ENCODE measurements at regions not wholly inside any gene's neighbourhood (a gene's known extent, or its start where the extent isn't known, plus 50 kb on each side); places are given as distances from the start of the nearest gene placed in this dataset.

DNA sequence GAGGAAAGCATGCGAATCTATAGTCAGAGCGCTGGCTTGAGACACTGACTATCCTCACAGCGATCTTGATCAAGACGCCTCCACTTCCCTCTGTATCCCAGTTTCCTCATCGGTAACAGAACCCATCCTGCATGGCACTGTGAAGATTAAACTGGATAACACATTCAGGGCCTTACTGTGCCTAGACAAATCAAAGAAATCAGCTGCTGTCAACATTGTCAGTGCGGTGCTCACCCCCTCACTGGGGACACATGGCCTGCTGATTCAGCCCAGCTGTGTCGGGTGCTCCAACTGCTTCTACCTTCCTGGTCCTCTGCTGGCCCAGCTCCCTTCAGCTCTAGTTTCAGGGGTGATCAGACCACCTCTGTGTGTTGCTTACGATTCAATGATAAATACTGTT is 268.6 kb upstream of the AGAP1 start:
- no peak for TF ChIP-seq SP1 (IDR thresholded peaks at IDR 0.05)
- no peak for TF ChIP-seq FOXA1 (IDR thresholded peaks at IDR 0.05)
- no peak for TF ChIP-seq FOXM1 (IDR thresholded peaks at IDR 0.05; ENCODE audit: borderline replicate concordance)
- TF ChIP-seq L3MBTL2 (conservative IDR thresholded peaks at IDR 0.05): no peak
- no peak for TF ChIP-seq FOXK2 (IDR thresholded peaks at IDR 0.05)
- no peak for TF ChIP-seq BHLHE40 (IDR thresholded peaks at IDR 0.05; ENCODE audit: borderline replicate concordance)
- TF ChIP-seq SUZ12 (IDR thresholded peaks at IDR 0.05): no peak
- no peak for TF ChIP-seq ARNT (IDR thresholded peaks at IDR 0.05)
- TF ChIP-seq NFRKB (IDR thresholded peaks at IDR 0.05): no peak
- TF ChIP-seq ZNF384 (IDR thresholded peaks at IDR 0.05): no peak
- no peak for TF ChIP-seq ELF4 (IDR thresholded peaks at IDR 0.05)
- TF ChIP-seq CTBP1 (IDR thresholded peaks at IDR 0.05; ENCODE audit: borderline replicate concordance): no peak
- TF ChIP-seq, protein P1, sequence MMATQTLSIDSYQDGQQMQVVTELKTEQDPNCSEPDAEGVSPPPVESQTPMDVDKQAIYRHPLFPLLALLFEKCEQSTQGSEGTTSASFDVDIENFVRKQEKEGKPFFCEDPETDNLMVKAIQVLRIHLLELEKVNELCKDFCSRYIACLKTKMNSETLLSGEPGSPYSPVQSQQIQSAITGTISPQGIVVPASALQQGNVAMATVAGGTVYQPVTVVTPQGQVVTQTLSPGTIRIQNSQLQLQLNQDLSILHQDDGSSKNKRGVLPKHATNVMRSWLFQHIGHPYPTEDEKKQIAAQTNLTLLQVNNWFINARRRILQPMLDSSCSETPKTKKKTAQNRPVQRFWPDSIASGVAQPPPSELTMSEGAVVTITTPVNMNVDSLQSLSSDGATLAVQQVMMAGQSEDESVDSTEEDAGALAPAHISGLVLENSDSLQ (IDR thresholded peaks at IDR 0.05): no peak
- no peak for TF ChIP-seq TARDBP (IDR thresholded peaks at IDR 0.05)

Data from HEK293T (cell line).